Neural cell (in vitro differentiated cells): ENCODE measurements at regions not wholly inside any gene's neighbourhood (a gene's known extent, or its start where the extent isn't known, plus 50 kb on each side); places are given as distances from the start of the nearest gene placed in this dataset.

ENCODE experiments used
- H2AFZ ChIP-seq: fragments of 200-600, 300-800 bp; sonication (generic), shearing (Covaris generic); 2 replicates; pipeline ENCODE4 v1.6.0; 2014; ENCODE audit warnings: low read depth, mild to moderate bottlenecking, antibody characterized with exemption, low read length, moderate library complexity
- H3F3A ChIP-seq: fragments of 200-600 bp; shearing (Covaris generic); 2 replicates; pipeline ENCODE4 v1.6.1; 2016; ENCODE audit warnings: mild to moderate bottlenecking, moderate library complexity, mixed read lengths, antibody characterized with exemption, low read length; ENCODE audit not compliant: insufficient read depth, poor library complexity, severe bottlenecking
- H3K27ac ChIP-seq: fragments of 200-600, 300-800 bp; sonication (generic), shearing (Covaris generic); 2 replicates; pipeline ENCODE4 v1.5.1; 2014; ENCODE audit warnings: mild to moderate bottlenecking, low read length, moderate library complexity
- H3K27me3 ChIP-seq: fragments of 300-800, 200-600 bp; sonication (generic), shearing (Covaris generic); 2 replicates; pipeline ENCODE4 v1.6.0; 2014; ENCODE audit warnings: mild to moderate bottlenecking, low read depth, low read length, moderate library complexity; ENCODE audit not compliant: insufficient read depth
- H3K36me3 ChIP-seq: fragments of 300-800, 200-600 bp; sonication (generic), shearing (Covaris generic); 2 replicates; pipeline ENCODE4 v1.5.1; 2014; ENCODE audit warnings: mild to moderate bottlenecking, antibody characterized with exemption, low read length, moderate library complexity; ENCODE audit not compliant: insufficient read depth
- H3K4me2 ChIP-seq: fragments of 300-800, 200-600 bp; sonication (generic), shearing (Covaris generic); 2 replicates; pipeline ENCODE4 v1.6.0; 2014; ENCODE audit warnings: mild to moderate bottlenecking, low read length
- H3K4me3 ChIP-seq: fragments of 300-800, 200-600 bp; sonication (generic), shearing (Covaris generic); 2 replicates; pipeline ENCODE4 v1.5.1; 2014; ENCODE audit warnings: mild to moderate bottlenecking, low read length, moderate library complexity
- H3K79me2 ChIP-seq: fragments of 200-600 bp; shearing (Covaris generic); replicated peaks from 2 replicates; pipeline ENCODE4 v1.6.0; 2014; ENCODE audit warnings: mild to moderate bottlenecking, low read length, moderate library complexity; ENCODE audit not compliant: insufficient read depth
- H3K9ac ChIP-seq: fragments of 300-800, 200-600 bp; sonication (generic), shearing (Covaris generic); 2 replicates; pipeline ENCODE4 v1.6.1; 2016; ENCODE audit warnings: mild to moderate bottlenecking, low read length, mixed read lengths
- H3K9me2 ChIP-seq: fragments of 200-600 bp; shearing (Covaris generic); 2 replicates; pipeline ENCODE4 v1.6.1; 2016; ENCODE audit warnings: mild to moderate bottlenecking, low read length, mixed read lengths; ENCODE audit not compliant: insufficient read depth
- H3K9me3 ChIP-seq: fragments of 200-600, 300-800 bp; sonication (generic), shearing (Covaris generic); 2 replicates; pipeline ENCODE4 v1.6.1; 2016; ENCODE audit warnings: mild to moderate bottlenecking, mixed run types, low read length, moderate library complexity, mixed read lengths
- H4K20me1 ChIP-seq: fragments of 200-600 bp; shearing (Covaris generic); 2 replicates; pipeline ENCODE4 v1.6.1; 2016; ENCODE audit warnings: mild to moderate bottlenecking, mixed run types; ENCODE audit not compliant: insufficient read depth
- CTCF ChIP-seq: fragments of 450-650 bp; IDR thresholded peaks from 2 replicates; pipeline ENCODE4 v1.5.1; 2014; ENCODE audit warnings: antibody characterized with exemption, mild to moderate bottlenecking, moderate library complexity; ENCODE audit not compliant: poor library complexity, severe bottlenecking
- EP300 ChIP-seq: fragments of 450-650 bp; conservative IDR thresholded peaks from 2 replicates; pipeline ENCODE4 v1.6.1; 2014; ENCODE audit warnings: antibody characterized with exemption, mild to moderate bottlenecking, moderate library complexity; ENCODE audit not compliant: poor library complexity, severe bottlenecking
- EZH2 ChIP-seq: fragments of 200-600, 300-800 bp; shearing (Covaris generic), sonication (generic); IDR thresholded peaks from 2 replicates; pipeline ENCODE4 v1.6.1; 2014; ENCODE audit warnings: antibody characterized with exemption, low read length, borderline replicate concordance, mild to moderate bottlenecking; ENCODE audit not compliant: insufficient read depth, poor library complexity, severe bottlenecking
- MXI1 ChIP-seq: fragments of 450-650 bp; conservative IDR thresholded peaks from 2 replicates; pipeline ENCODE4 v1.6.1; 2014; ENCODE audit warnings: antibody characterized with exemption, mild to moderate bottlenecking; ENCODE audit not compliant: poor library complexity, severe bottlenecking
- POLR2AphosphoS5 ChIP-seq: IDR thresholded peaks from 2 replicates; pipeline ENCODE4 v1.6.1; 2012
- RAD21 ChIP-seq: fragments of 450-650 bp; conservative IDR thresholded peaks from 2 replicates; pipeline ENCODE4 v1.6.1; 2014; ENCODE audit warnings: antibody characterized with exemption, mild to moderate bottlenecking, moderate library complexity
- REST ChIP-seq: IDR thresholded peaks from 2 replicates; pipeline ENCODE4 v1.6.1; 2012; ENCODE audit warnings: borderline replicate concordance
- SMC3 ChIP-seq: fragments of 450-650 bp; conservative IDR thresholded peaks from 2 replicates; pipeline ENCODE4 v1.6.1; 2014; ENCODE audit warnings: antibody characterized with exemption, mild to moderate bottlenecking, moderate library complexity; ENCODE audit not compliant: poor library complexity
- TAF1 ChIP-seq: IDR thresholded peaks from 2 replicates; pipeline ENCODE4 v1.6.1; 2012; ENCODE audit warnings: low read depth

- H3K27me3 ChIP-seq = no peaks in the 10 kb centered on the region
- H3K9ac ChIP-seq = no peak overlapping the region
- H3K36me3 ChIP-seq = no peaks in the 10 kb centered on the region
- H4K20me1 ChIP-seq = no peaks in the 10 kb centered on the region
- no peak overlapping the region for H3K27ac ChIP-seq
- H3K9me2 ChIP-seq = no peaks in the 10 kb centered on the region
- H2AFZ ChIP-seq = no peak overlapping the region
- H3K9me3 ChIP-seq = peaks cover 9% of the 10 kb centered on the region
- H3K79me2 ChIP-seq = no peaks in the 10 kb centered on the region
- H3K4me2 ChIP-seq = no peak overlapping the region
- no peak for TF ChIP-seq REST
- no peak for TF ChIP-seq POLR2AphosphoS5
- no peak for TF ChIP-seq CTCF
- TF ChIP-seq SMC3 = no peak
- TF ChIP-seq EZH2 = no peak
- TF ChIP-seq MXI1 = no peak
- TF ChIP-seq TAF1 = no peak
- no peak for TF ChIP-seq EP300
- TF ChIP-seq RAD21 = no peak
- H3F3A ChIP-seq = no peaks in the 10 kb centered on the region
- H3K4me3 ChIP-seq = no peak overlapping the region
Measured at GRCh38 chr2:4404363-4404762, 701.0 kb downstream of the DCDC2C start.

- no peak overlapping the region for H3K9ac ChIP-seq
- no peaks in the 10 kb centered on the region for H3K27me3 ChIP-seq
- H3K9me2 ChIP-seq = no peaks in the 10 kb centered on the region
- H3K4me3 ChIP-seq = no peak overlapping the region
- H3F3A ChIP-seq = no peaks in the 10 kb centered on the region
- H3K27ac ChIP-seq = no peak overlapping the region
- no peaks in the 10 kb centered on the region for H3K9me3 ChIP-seq
- TF ChIP-seq REST (no peak), POLR2AphosphoS5 (no peak), CTCF (no peak), TAF1 (no peak), RAD21 (no peak), SMC3 (no peak), EP300 (no peak)
- no peak overlapping the region for H3K4me2 ChIP-seq
- H2AFZ ChIP-seq = no peak overlapping the region
- no peaks in the 10 kb centered on the region for H4K20me1 ChIP-seq
- no peaks in the 10 kb centered on the region for H3K36me3 ChIP-seq
- no peaks in the 10 kb centered on the region for H3K79me2 ChIP-seq
Measured at GRCh38 chr2:4408321-4408720, 704.9 kb downstream of the DCDC2C start.
